ENCODE measurements at regions not wholly inside any gene's neighbourhood (a gene's known extent, or its start where the extent isn't known, plus 50 kb on each side); places are given as distances from the start of the nearest gene placed in this dataset.

DNA sequence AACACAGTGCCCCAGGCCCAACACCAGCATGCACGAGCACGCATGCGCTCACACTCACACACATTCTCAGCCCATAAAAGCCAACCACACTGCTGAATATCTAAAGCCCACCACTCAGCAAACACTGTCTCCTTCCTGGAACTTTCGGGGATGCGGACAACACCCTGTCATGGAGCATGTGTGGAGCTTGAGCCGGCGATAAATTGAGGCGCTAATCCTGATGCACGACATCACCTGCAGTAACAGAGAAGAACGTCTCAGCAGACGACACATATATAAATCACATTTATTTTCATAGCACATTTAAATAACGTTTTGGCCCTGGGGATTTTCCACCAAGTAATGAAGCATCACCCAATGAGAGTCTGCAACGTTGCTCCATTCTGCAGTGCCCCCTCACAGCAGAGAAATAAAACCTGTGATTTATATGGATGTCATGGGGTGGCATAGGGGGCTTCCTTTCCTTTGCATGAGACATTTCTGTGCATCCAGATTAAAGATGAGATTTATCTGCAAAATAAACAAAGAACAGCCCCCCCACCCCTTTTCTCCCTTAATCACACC is 267.7 kb upstream of the NFE2L3 start:
- ATAC-seq (ENCODE audit: poor library complexity), result no peak
- Histone ChIP-seq H3K27ac (ENCODE audit: low read depth in 1 of 2, low read length in 2 of 2) (no peak overlapping the region), H3K4me3 (ENCODE audit: low read length) (no peak overlapping the region), H3K4me1 (ENCODE audit: insufficient read depth, low read length) (no peaks in the 10 kb centered on the region), H3K27me3 (ENCODE audit: control insufficient read depth in 1 of 2, insufficient read depth in 2 of 2, low read length in 2 of 2) (peaks cover 10 to 16% of the 10 kb centered on the region in 2 experiments), H3K9me3 (ENCODE audit: control insufficient read depth in 1 of 2, insufficient read depth in 1 of 2, low read length in 2 of 2) (no peaks in the 10 kb centered on the region), H3K36me3 (ENCODE audit: insufficient read depth, low read length) (no peaks in the 10 kb centered on the region)
- CTCF ChIA-PET, result no interaction called here
- Mint-ChIP-seq H3K27me3 (peaks cover 50% of the 10 kb centered on the region), H3K9me3 (no peaks in the 10 kb centered on the region), H3K4me1 (ENCODE audit: low read depth) (no peaks in the 10 kb centered on the region), H3K27ac (no peak overlapping the region), H3K4me3 (no peak overlapping the region), H3K36me3 (ENCODE audit: low read depth) (no peaks in the 10 kb centered on the region)
- POLR2A ChIA-PET, result no interaction called here
- TF ChIP-seq, protein P1, sequence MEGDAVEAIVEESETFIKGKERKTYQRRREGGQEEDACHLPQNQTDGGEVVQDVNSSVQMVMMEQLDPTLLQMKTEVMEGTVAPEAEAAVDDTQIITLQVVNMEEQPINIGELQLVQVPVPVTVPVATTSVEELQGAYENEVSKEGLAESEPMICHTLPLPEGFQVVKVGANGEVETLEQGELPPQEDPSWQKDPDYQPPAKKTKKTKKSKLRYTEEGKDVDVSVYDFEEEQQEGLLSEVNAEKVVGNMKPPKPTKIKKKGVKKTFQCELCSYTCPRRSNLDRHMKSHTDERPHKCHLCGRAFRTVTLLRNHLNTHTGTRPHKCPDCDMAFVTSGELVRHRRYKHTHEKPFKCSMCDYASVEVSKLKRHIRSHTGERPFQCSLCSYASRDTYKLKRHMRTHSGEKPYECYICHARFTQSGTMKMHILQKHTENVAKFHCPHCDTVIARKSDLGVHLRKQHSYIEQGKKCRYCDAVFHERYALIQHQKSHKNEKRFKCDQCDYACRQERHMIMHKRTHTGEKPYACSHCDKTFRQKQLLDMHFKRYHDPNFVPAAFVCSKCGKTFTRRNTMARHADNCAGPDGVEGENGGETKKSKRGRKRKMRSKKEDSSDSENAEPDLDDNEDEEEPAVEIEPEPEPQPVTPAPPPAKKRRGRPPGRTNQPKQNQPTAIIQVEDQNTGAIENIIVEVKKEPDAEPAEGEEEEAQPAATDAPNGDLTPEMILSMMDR (IDR thresholded peaks at IDR 0.05), result no peak
- intact Hi-C loops (cut with DNase I, micrococcal nuclease), result no loop called here
- DNase-seq, result no peak

DNA sequence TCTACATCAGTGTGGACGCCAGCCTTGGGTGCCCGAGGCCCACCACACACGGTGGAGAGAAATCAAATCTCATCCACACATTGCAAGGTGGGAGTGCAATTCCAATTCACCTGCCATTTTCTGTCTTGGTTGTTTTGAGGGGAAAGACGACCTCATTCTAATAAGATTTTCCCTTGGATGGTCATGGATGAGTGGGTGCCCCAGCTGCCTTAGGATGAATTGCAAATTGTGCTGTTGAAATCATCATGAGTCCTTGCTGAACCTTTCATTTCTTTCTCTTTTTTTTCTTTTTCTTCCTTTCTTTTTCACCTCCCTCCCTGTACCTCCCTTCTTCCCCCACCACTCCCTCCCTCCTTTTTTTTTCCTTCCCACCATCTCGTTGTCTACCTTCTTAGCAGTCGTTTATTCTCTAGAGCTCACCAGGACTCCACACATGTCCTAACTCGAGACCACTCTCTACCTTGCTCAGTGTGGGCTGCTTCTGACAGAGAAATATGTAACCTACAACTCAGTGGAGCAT is 266.9 kb upstream of the NFE2L3 start:
- ChIA-PET POLR2A (no interaction called here), CTCF (no interaction called here)
- ATAC-seq (ENCODE audit: poor library complexity) (no peak), DNase-seq (no peak)
- H3K36me3 ChIP-seq (ENCODE audit: insufficient read depth, low read length), result no peaks in the 10 kb centered on the region
- H3K4me3 ChIP-seq (ENCODE audit: low read length), result no peak overlapping the region
- no peak overlapping the region for H3K27ac ChIP-seq (ENCODE audit: low read depth in 1 of 2, low read length in 2 of 2)
- Mint-ChIP-seq H3K4me1 (ENCODE audit: low read depth) (no peaks in the 10 kb centered on the region), H3K27ac (no peak overlapping the region), H3K4me3 (no peak overlapping the region), H3K36me3 (ENCODE audit: low read depth) (no peaks in the 10 kb centered on the region), H3K27me3 (peaks cover 49% of the 10 kb centered on the region), H3K9me3 (no peaks in the 10 kb centered on the region)
- TF ChIP-seq, protein P1 (IDR thresholded peaks at IDR 0.05), result no peak
- no peaks in the 10 kb centered on the region for H3K4me1 ChIP-seq (ENCODE audit: insufficient read depth, low read length)
- intact Hi-C loops (cut with DNase I, micrococcal nuclease), result no loop called here
- H3K9me3 ChIP-seq (ENCODE audit: control insufficient read depth in 1 of 2, insufficient read depth in 1 of 2, low read length in 2 of 2), result no peaks in the 10 kb centered on the region
- peaks cover 10 to 16% of the 10 kb centered on the region in 2 experiments for H3K27me3 ChIP-seq (ENCODE audit: control insufficient read depth in 1 of 2, insufficient read depth in 2 of 2, low read length in 2 of 2)

- DNase-seq, result no peak
- no peaks in the 10 kb centered on the region for H3K9me3 ChIP-seq (ENCODE audit: control insufficient read depth in 1 of 2, insufficient read depth in 1 of 2, low read length in 2 of 2)
- H3K36me3 ChIP-seq (ENCODE audit: insufficient read depth, low read length), result no peaks in the 10 kb centered on the region
- no peak overlapping the region for H3K4me3 ChIP-seq (ENCODE audit: low read length)
- TF ChIP-seq, protein P1 (IDR thresholded peaks at IDR 0.05), result no peak
- no peaks in the 10 kb centered on the region for H3K9me3 Mint-ChIP-seq
- H3K4me3 Mint-ChIP-seq, result no peak overlapping the region
- H3K27me3 Mint-ChIP-seq, result peaks cover 38% of the 10 kb centered on the region
- CTCF ChIA-PET, result no interaction called here
- POLR2A ChIA-PET, result no interaction called here
- no peak overlapping the region for H3K27ac ChIP-seq (ENCODE audit: low read depth in 1 of 2, low read length in 2 of 2)
- intact Hi-C loops (cut with DNase I, micrococcal nuclease), result no loop called here
- H3K27ac Mint-ChIP-seq, result no peak overlapping the region
- no peaks in the 10 kb centered on the region for H3K4me1 Mint-ChIP-seq (ENCODE audit: low read depth)
- peaks cover 4 to 8% of the 10 kb centered on the region in 2 experiments for H3K27me3 ChIP-seq (ENCODE audit: control insufficient read depth in 1 of 2, insufficient read depth in 2 of 2, low read length in 2 of 2)
- H3K36me3 Mint-ChIP-seq (ENCODE audit: low read depth), result no peaks in the 10 kb centered on the region
- no peak for ATAC-seq (ENCODE audit: poor library complexity)
- H3K4me1 ChIP-seq (ENCODE audit: insufficient read depth, low read length), result no peaks in the 10 kb centered on the region
These were observed 265.4 kb upstream of the NFE2L3 start for GRCh38 chr7:25886387-25887240.
